Endometrium (tissue), 2 donors: ENCODE measurements at regions not wholly inside any gene's neighbourhood (a gene's known extent, or its start where the extent isn't known, plus 50 kb on each side); places are given as distances from the start of the nearest gene placed in this dataset.

Experiments used
- FAIRE-seq: peaks from 2 replicates; lab custom pipeline; 2012; peaks lifted over from hg19 to GRCh38; lab: Jason Lieb, UNC
- donor health status: control.
- donor health status: control.

- FAIRE-seq: no peak
These were observed 1309.8 kb upstream of the CDH8 start for GRCh38 chr16:63346000-63346399.

GRCh38 chr16:63337264-63337663 is 1301.0 kb upstream of the CDH8 start:
- FAIRE-seq: no peak

GRCh38 chr16:63331111-63331510 is 1294.9 kb upstream of the CDH8 start:
- FAIRE-seq: no peak

GRCh38 chr16:63326736-63327339 is 1290.6 kb upstream of the CDH8 start:
- no peak for FAIRE-seq

GRCh38 chr16:63323722-63324705 is 1287.8 kb upstream of the CDH8 start:
- peak; percentile 31 for FAIRE-seq

- no peak for FAIRE-seq
These were observed 1286.8 kb upstream of the CDH8 start for GRCh38 chr16:63323055-63323454.

- FAIRE-seq: no peak
These were observed 1279.0 kb upstream of the CDH8 start for GRCh38 chr16:63315229-63315628.

- no peak for FAIRE-seq
These were observed 1276.1 kb upstream of the CDH8 start for GRCh38 chr16:63312346-63312745.

GRCh38 chr16:63311313-63311712 is 1275.1 kb upstream of the CDH8 start:
- no peak for FAIRE-seq

GRCh38 chr16:63302811-63303210 is 1266.6 kb upstream of the CDH8 start:
- FAIRE-seq: no peak

- FAIRE-seq: no peak
These were observed 1265.1 kb upstream of the CDH8 start for GRCh38 chr16:63301349-63301748.

- no peak for FAIRE-seq
These were observed 1262.8 kb upstream of the CDH8 start for GRCh38 chr16:63298993-63299392.

- FAIRE-seq: no peak
These were observed 1255.8 kb upstream of the CDH8 start for GRCh38 chr16:63292036-63292435.

- no peak for FAIRE-seq
These were observed 1253.7 kb upstream of the CDH8 start for GRCh38 chr16:63289834-63290460.

- FAIRE-seq: no peak
These were observed 1251.2 kb upstream of the CDH8 start for GRCh38 chr16:63287401-63287800.

- no peak for FAIRE-seq
These were observed 1247.5 kb upstream of the CDH8 start for GRCh38 chr16:63283721-63284120.

- FAIRE-seq: no peak
These were observed 1208.4 kb upstream of the CDH8 start for GRCh38 chr16:63244631-63245030.

GRCh38 chr16:63241497-63242028 is 1205.3 kb upstream of the CDH8 start:
- no peak for FAIRE-seq

- no peak for FAIRE-seq
These were observed 1202.9 kb upstream of the CDH8 start for GRCh38 chr16:63239065-63239570.

GRCh38 chr16:63230421-63231040 is 1194.3 kb upstream of the CDH8 start:
- no peak for FAIRE-seq

GRCh38 chr16:63228259-63228658 is 1192.0 kb upstream of the CDH8 start:
- FAIRE-seq: no peak

GRCh38 chr16:63223851-63224250 is 1187.6 kb upstream of the CDH8 start:
- FAIRE-seq: no peak
